Ovary (tissue), 3 donors: ENCODE measurements at regions not wholly inside any gene's neighbourhood (a gene's known extent, or its start where the extent isn't known, plus 50 kb on each side); places are given as distances from the start of the nearest gene placed in this dataset.

ENCODE experiments used
- EP300 ChIP-seq: sonication (generic); formaldehyde crosslinking; IDR thresholded peaks from one replicate; pipeline ENCODE4 v1.6.1; 2017; ENCODE audit warnings: antibody characterized with exemption
- POLR2A ChIP-seq: fragments of 450-650 bp; IDR thresholded peaks from one replicate; pipeline ENCODE4 v1.6.1; 2017; ENCODE audit warnings: antibody characterized with exemption, mild to moderate bottlenecking, moderate library complexity
- TF ChIP-seq, protein P1 (sequence below), 3 donors: fragments of 450-650 bp in 2 of 3; fragments of 200-600 bp in 1 of 3; IDR thresholded peaks; one replicate each; pipeline versions ENCODE4 v1.5.1 to v1.8.0; 2016 to 2022; ENCODE audit warnings: antibody characterized with exemption in 3 of 3, mild to moderate bottlenecking in 1 of 3
- donor health status: DM: no; HTN: no; CAD: no.

DNA sequence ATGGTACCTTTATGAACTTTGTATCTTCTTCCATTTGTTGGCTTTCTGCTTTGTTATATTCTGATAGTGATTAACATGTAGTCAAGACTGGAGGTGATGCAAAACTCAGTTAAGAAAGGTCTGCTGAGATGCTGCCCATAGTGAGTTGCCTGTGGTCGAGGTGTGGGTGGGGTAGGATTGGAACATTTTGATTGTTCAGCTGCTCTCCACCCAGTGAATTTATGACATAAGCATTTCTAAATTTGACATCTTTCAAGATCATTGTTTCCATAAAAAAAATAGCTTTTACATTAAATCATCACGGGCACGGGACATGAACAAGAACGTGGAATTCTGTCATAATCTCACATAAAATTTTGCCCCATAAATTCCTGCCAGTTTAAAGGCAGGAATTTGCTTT, 146.6 kb upstream of the POU3F2 start:
- TF ChIP-seq, protein P1, sequence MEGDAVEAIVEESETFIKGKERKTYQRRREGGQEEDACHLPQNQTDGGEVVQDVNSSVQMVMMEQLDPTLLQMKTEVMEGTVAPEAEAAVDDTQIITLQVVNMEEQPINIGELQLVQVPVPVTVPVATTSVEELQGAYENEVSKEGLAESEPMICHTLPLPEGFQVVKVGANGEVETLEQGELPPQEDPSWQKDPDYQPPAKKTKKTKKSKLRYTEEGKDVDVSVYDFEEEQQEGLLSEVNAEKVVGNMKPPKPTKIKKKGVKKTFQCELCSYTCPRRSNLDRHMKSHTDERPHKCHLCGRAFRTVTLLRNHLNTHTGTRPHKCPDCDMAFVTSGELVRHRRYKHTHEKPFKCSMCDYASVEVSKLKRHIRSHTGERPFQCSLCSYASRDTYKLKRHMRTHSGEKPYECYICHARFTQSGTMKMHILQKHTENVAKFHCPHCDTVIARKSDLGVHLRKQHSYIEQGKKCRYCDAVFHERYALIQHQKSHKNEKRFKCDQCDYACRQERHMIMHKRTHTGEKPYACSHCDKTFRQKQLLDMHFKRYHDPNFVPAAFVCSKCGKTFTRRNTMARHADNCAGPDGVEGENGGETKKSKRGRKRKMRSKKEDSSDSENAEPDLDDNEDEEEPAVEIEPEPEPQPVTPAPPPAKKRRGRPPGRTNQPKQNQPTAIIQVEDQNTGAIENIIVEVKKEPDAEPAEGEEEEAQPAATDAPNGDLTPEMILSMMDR (IDR thresholded peaks at IDR 0.05) = no peak
- TF ChIP-seq EP300 (no peak), POLR2A (no peak)
